ENCODE measurements at regions not wholly inside any gene's neighbourhood (a gene's known extent, or its start where the extent isn't known, plus 50 kb on each side); places are given as distances from the start of the nearest gene placed in this dataset.
"Not testable (repeated sequence)": the region's sequence is repeated elsewhere in the genome, so short reads cannot be mapped to it uniquely, and the experiment has no call there.

DNA sequence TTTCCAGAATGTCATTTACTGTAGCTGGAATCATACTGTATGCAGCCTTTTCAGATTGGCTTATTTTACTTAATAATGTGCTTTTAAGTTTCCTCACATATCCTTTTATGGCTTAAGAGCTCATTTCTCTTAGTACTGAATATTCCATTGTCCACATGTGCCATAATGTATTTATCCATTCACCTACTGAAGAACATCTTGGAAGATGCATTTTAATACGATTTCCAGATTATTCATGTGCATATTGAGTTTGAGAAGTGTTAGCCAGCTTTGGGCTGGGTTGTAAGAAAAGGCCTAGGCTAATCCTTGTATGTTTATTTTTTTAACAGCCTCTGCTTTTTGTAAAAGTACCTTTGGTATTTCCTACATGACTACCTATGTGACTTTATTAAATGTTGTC is 109.3 kb upstream of the MDFIC start:
- DNase-seq, result no peak

DNA sequence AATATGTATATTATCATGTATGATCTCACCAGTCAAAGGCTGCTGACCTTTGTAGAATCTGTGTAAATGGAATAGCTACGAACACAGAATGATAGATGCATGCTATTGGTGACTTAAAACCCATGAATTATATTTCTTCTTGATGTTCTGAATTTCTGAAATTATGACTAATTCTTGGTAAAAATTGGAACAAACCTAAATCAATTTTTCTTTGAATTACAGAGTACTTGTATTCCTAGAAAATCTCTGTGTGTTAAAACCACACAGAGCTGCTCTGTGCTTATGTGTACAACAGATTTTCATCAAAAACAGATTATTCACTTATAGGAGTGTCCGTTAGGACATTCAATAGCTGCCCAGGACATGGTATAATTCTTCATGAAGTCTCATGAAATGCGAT is 108.3 kb upstream of the MDFIC start:
- DNase-seq, result no peak

DNA sequence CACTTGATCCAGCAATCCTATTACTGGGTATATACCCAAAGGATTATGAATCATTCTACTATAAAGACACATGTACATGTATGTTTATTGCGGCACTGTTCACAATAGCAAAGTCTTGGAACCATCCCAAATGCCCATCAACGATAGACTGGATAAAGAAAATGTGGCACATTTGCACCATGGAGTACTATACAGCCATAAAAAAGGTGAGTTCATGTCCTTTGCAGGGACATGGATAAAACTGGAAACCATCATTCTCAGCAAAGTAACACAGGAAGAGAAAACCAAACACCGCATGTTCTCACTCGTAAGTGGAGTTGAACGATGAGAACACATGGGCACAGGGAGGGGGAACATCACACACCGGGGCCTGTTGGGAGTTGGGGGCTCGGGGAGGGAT is 104.9 kb upstream of the MDFIC start:
- not testable (repeated sequence) for DNase-seq

DNA sequence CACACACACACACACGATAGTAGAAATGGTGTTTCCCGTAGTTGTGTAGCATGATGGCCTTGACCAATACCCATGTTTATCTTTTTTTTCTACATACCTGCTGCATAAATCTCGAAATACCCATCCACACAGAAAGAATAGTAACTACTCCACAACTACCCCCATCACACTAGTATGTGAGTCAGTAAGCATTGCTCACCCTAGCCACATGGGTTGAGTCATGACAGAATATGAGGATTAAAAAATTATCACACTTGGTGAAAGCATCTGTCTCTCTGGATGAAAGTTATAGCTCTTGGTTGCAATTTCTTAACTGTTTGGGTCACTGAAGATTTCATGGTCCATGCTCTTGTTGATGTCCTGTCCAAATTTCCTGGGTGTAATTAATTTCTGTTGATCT is 103.4 kb upstream of the MDFIC start:
- peak; percentile 72 for DNase-seq

DNA sequence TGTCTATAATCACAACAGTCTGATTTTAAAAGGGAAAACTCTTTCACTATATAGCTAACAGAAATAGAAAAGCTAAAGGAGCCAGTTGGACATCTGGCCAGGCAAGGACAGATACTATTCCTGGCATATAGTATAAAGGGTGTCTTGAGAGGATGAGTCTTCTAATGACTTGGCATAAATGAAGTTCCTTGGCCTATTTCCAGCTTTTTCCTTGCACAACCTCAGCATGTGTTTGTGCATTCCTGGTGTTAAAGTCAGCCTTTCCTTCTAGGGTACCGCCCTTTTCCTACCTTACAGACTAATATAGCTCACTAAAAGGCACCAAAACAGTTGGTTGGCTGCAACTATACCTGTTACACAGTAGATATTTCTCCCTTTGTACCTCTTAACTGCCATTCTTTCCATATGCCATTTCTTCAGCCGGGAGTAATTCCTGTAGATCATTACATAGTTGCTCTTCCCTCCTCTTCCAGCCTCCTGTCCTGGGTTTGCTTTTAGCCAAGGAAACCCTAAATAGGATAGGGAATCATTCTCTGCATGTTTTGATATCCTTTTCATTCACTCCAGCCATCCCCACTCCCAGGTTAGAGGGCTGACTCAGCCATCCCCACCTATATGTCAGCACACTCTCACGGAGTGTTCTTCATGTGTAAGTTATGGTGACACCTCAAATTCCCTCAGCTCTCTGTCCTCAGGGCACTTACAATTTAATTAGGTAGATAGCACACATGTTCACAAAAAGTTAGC is 102.1 kb upstream of the MDFIC start:
- peak; percentile 96 for DNase-seq

DNA sequence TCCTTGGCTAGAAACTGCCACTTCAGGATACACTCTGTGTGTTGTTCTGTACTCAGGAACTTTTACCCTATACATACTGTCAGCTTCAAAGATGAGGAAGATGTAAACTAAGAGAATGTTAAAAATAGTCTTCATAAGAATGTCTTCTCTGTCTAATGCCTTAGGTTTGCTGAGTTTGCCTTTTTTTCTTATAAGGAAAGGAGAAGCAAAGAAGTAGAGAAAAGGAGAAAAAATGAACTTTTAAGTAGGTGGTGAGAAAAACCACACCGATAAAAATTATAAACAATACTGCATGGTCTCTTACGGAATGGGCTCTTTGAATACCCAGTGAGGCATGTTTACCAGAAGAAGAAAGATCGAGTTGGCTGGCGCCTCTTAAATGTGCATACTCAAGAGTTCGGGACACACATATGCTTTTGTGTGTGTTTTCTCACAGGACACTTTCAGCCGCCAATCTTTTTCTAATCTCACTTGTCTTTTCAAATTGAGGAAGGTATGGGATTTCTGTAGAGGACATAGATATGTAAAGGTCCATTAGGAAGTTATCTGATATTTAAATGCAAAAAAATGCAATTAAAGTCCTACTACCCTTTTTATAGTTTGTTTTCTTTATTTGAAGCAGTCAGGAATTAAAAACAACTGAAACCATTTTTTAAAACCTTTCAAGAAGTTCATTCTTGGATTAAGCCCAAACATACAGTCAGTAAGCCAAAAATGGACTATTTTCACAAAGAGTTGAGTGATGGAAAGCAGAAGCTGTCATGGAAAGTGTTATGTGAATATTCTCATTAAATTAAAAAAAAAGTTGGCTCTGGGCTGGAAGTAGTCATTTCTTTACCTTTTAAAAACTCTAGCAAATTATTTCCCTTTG is 100.6 kb upstream of the MDFIC start:
- DNase-seq, result no peak

DNA sequence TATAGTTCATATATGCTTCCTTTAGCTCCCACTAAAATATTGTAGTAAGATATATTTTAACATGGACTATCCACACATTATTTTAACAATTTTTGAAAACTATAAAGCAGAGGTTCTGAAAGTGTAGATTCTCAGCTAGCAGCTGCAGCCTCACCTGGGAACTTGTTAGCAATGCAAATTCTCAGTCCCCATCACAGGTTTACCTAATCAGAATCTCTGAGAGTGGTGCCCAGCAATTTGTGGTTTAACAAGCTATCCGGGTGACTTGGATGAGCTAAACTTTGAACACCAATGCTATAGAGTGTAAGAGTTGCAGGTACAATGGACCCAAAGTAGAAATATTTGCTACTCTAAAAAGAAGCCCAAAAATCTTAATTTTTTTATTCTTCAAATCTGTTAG is 99.8 kb upstream of the MDFIC start:
- DNase-seq, result no peak

DNA sequence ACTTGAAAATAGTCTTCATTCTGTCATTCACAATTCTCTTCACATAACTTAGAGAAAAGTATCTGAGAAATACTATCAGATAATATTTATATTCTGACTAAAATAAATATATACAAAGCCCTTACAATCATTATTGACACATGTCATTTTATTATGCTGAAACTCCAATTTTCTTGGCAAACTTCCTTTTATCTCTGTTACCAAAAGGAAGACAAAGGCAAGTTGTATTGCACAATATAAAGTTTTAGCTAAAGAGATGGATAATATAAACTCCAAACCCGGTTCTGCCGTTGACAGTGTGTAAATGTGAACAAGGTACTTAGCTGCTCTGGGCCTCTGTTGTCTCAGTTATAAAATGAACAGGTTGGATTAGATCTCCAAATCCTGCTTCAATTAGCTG is 99.0 kb upstream of the MDFIC start:
- no peak for DNase-seq

DNA sequence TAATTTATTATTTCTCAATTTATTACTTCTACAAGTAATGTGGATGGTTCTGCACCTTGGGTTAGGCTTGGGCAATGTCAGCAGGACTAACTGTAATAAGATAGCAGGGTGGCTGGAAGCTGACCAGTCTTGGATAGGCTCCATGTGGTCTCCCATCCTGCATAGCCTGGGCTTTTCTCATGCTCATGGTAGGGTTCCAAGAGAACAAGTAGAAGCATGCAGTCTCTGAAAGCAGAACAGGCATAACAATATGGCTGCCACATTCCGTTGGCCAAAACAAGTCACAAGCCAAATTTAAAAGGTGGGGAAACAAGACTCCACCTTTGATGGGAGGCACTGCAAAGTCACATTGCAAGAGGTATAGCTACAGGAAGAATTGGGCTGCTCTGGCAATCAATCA is 98.6 kb upstream of the MDFIC start:
- DNase-seq, result no peak

DNA sequence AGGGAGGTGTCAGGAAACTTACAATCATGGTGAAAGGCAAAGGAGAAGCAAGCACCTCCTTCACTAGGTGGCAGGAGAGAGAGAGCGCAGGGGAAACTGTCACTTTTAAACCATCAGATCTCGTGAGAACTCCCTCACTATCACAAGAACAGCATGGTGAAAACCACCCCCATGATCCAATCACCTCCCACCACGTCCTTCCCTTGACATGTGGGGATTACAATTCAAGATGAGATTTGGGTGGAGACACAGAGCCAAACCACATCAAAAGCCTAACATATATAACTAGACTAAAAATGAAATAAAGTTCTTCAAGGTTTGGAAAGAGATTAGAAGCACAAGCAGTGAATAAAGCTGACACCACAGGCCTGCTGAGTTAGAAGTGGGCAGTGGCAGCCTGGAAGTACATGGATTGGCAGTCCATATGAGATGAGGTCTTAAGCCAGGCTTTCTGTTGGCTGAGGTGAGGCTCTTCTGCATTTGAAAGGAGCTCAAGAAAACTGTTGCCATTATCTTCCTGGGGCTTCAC is 96.4 kb upstream of the MDFIC start:
- DNase-seq, result no peak

DNA sequence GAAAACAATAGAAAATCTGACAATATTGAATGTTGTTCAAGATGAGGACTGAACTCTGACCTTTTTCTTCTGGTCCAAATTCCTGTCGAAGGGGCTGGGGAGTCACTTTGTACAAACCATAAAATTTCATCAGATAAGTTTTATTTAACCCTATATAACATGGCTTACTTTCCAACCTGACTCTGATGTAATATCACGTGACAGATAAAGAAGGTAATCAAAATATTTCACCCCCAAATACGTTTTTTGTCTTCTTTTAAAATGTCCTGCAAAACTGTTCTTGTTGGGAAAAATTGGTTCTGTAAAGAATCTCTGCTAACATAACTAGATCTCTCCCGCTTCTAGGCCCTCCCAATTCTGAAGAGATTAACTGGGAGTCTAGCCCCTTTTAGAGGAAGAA is 90.9 kb upstream of the MDFIC start:
- DNase-seq, result no peak

DNA sequence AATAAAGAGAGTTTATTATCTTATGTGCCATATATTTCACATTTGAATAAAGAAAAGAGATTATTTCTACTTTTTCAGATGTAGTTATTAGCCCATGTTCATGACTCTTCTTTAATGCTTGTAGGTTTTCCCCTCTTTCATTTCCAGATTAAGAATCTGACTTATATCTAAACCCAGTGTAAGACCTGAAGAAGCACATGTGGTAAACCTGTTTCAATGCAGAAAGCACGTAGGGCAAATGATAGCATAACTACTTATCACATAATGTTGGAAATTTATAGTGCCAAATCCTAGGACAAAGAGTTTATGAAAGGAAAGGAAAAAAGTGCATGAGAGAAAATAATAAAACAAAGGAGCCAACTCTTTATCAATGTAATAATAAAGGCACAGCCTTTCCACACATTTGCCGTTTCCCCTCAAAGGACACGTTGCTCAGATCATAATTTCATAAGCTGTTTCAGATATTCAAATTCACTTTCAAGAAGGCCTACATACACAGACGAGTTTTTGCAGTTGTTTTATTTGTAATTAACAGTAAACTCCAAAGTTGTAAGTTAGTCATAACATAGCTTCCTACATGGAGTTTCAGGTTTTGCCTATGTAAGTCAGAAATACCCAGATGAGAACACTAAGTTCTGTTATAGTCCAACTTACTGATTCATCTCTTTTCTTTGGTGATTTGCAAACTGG is 88.8 kb upstream of the MDFIC start:
- DNase-seq, result no peak

DNA sequence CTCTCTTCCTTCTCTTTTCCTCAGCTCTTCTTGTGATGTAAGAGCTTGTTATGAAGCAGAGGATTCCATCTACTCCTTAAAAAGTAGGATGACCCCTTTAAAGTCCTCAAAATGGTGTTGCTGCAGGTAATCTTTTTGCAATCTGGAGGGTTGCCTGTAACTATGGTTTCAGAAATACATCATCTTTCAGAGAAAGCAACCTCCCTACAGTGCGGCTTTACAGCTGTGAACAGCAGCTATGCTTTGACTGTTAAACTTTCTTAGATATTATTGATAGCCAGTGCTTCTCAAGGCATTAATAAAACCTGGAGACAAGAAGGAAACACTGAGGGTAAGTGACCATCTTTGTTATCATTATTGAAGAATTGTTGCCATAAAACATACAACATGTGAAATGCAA is 86.6 kb upstream of the MDFIC start:
- DNase-seq, result no peak

DNA sequence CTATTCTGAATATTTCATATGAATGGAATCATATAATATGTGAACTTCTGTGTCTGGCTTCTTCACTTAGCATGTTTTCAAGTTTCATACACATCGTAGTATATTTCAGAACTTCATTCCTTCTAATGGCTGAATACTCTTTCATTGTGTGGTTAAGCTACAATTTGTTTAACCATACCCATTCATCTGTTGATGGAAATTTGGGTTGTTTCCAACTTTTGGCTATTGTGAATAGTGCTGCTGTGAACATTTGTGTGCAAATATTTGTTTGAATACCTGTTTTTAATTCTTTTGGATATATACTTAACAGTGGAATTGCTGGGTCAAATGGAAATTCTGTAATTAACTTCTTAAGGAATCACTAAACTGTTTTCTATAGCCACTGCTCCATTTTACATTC is 86.0 kb upstream of the MDFIC start:
- DNase-seq, result no peak

DNA sequence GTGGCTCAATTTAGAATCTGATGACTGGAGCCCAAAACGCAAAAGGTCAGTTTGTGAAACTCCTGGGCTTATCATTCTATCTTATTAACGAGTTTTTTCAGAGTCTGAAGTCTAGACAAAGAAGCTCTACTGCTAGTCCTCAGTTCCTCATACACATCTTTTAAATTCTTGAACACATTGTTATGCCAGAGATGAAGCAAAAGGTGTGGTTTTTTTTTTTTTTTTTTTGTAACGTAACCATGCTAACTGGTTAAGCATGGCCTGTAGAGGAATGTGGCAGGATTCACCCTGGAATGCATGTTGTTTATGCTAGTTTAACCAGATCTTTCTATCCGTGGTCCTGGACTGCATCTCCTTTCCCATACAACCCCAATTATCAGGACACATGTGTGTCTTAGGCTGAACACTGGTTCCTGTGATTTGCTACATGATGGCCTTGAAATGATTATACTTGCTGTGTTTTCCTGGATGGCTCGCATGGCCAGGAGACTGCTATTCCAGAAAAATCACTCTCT is 79.3 kb upstream of the MDFIC start:
- no peak for DNase-seq

DNA sequence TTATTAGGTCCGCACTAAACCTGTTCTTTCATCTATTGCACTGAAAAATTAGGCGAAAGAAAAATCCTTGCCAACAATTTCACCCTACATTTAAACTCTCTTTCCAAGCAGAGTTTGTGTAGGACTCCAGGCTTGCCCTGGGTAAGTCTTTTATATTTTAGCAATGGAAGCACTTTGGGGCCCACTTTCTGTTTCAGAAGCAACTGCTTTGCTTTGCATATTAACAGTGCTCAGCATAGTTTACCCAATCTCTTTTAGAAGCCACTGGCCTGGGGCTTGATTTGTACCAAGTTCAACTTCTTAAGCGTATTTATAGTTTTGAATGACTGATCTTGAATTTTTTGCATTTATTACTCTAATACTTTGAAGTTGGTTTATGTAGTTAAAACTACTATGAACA is 78.8 kb upstream of the MDFIC start:
- DNase-seq, result no peak

DNA sequence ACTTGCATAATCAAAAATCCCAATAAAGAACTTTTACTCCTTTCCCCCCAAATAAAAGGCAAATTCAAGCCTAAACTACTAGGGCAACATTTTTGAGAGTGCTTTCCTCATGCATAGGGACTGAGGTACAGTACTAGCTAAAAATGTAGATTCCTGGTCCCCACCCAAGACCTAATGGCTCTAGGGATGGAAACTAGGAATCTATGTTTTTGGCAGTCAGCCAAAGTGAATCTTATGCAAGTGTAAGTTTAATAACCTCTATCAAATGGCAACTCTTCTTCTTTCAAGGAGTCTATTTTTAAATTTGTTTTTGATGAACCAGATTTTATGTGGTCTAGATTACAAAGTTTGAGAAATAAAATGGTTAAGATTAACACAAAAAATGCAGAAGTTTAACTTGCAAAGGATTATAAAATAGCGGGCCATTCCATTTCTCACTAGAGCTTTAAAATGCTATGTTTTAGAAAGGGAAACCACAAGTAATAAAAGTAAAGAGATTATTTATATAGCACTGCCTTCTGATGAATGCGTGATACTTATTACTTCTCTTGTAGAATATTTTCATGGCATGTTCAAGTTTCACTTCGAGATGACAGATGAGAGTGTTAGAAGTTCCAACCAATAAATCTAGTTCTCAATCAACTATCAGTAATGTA is 70.4 kb upstream of the MDFIC start:
- no peak for DNase-seq

DNA sequence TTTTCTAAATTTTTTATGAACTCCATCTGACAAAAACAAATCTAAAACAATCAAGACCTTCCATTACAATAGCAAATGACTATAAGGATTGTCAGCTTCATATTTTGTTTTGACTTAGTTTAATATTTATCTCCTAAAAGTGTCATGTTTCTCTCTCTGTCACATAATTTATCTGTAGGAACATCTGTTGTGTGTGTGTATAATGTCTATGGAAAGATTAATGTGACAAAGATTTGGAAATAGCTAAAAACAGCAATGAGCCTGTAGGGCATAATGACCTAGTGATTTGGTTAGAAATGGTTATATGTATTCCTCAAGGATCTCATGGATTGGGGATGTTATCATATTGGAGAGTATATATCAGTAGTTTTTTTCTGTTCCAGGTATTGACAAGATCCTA is 69.6 kb upstream of the MDFIC start:
- no peak for DNase-seq

DNA sequence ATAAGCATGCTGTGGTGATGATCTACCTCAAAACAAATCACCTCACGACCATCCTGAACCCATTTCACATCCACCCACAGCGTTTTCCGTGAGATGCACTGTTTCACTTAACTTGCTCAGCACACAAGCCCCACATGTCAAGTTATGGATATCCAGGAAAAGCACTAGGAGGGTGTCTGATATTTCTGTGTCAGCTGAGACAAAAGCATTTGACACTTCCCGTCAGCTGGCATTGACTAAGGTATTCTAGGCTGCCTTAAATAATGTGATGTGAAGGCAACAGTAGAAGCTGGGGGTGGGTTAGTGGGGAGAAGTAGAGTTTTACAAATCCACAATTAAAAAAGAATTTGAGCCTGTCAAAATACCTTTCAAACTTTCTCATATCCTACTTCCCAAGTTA is 68.7 kb upstream of the MDFIC start:
- DNase-seq, result no peak

DNA sequence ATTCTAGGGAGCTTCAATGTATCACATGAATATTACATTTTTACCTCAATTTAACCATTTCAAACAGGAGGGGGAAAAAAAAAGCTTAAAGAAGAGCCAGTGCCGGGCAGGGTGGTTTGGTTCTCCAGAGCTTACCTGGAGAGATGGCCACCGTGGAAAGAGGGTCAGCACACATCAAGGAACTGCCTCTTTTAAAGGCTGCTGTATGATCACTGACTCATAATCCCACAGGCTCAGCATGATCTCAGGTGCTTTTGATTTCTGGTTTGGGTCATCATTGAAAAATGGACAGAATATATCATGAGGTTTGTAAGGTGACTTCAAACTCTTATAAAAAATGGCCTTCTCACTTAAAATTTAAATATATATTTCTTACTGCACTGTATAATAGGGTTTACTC is 67.5 kb upstream of the MDFIC start:
- no peak for DNase-seq

DNA sequence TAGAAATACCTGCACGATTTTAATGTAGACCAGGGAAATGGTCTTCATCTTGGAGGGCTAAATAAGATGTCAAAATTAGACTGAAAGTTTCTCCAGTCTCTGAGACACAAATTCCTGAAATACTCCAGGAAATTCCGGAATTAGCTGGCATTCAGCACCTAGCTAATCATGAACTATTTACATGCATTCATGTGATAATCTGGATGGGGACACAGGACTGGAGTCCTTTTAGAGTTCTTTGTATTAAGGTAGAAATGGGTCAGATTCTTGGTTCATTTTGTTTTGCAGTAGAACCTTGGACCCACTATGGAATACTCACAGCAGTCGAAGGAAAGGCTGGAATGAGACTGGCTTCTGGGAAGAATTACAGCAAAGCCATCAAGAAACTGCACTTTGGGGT is 65.3 kb upstream of the MDFIC start:
- DNase-seq, result peak; percentile 37

DNA sequence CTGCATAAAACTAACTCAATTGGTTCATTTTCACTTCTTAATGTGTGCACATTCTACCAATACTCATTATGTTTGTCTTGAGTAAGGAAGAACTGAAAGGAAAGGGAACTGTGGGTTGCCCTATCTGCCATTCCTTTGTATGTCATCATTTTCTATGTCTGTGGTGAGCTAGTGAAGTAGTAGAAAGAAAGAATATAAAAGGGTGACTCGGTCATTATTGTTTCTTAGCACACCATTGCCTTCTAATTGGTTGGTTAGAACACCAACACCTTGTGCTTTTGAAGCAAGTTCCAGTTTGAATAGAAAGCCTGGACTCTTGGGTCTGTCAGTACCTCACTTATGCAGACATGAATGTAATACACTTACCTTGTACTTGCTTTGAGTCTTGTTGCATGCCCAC is 64.3 kb upstream of the MDFIC start:
- DNase-seq, result no peak

DNA sequence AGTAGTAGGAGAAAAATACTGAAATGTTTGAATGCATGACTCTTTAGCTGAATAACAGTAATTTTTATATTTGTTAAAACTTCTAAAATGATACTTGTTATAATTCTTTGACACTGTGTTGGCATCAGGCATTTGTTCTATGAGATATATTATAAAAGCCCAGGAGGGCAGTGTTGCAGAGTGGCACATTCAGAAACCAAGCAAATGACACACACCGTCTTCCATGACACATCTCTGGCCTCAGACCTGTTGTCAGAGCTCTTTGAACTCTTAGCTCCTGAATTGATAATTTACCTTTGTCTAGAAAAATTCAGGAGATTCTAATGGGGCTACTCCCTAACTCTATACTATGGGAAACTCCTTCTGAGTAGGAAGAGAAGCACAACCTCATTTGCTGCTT is 62.4 kb upstream of the MDFIC start:
- no peak for DNase-seq
